Endothelial cell (in vitro differentiated cells): ENCODE measurements at regions not wholly inside any gene's neighbourhood (a gene's known extent, or its start where the extent isn't known, plus 50 kb on each side); places are given as distances from the start of the nearest gene placed in this dataset.

Experiments
- DNase-seq: peaks from one replicate; pipeline ENCODE4 v3.0.0; 2021; ENCODE audit warnings: low spot score
- H3K27ac Mint-ChIP-seq: one replicate; pipeline ENCODE4 v1.8.0; 2021; ENCODE audit warnings: mixed read lengths, inconsistent platforms; ENCODE audit not compliant: unreplicated experiment
- H3K27me3 Mint-ChIP-seq: one replicate; pipeline ENCODE4 v1.8.0; 2021; ENCODE audit warnings: mild to moderate bottlenecking, moderate library complexity, mixed read lengths, inconsistent platforms; ENCODE audit not compliant: unreplicated experiment
- H3K36me3 Mint-ChIP-seq: one replicate; pipeline ENCODE4 v1.8.0; 2021; ENCODE audit warnings: mild to moderate bottlenecking, low read depth, mixed read lengths, inconsistent platforms; ENCODE audit not compliant: unreplicated experiment
- H3K4me1 Mint-ChIP-seq: one replicate; pipeline ENCODE4 v1.8.0; 2021; ENCODE audit warnings: mild to moderate bottlenecking, mixed read lengths, inconsistent platforms; ENCODE audit not compliant: unreplicated experiment
- H3K4me3 Mint-ChIP-seq: one replicate; pipeline ENCODE4 v1.8.0; 2021; ENCODE audit warnings: mild to moderate bottlenecking, mixed read lengths, inconsistent platforms; ENCODE audit not compliant: unreplicated experiment
- H3K9me3 Mint-ChIP-seq: one replicate; pipeline ENCODE4 v1.8.0; 2021; ENCODE audit warnings: mixed read lengths, inconsistent platforms; ENCODE audit not compliant: unreplicated experiment
- CTCF ChIP-seq: fragments of 200-600 bp; sonication (generic); IDR thresholded peaks from one replicate; pipeline ENCODE4 v1.5.0; 2021; ENCODE audit warnings: antibody characterized with exemption; ENCODE audit not compliant: unreplicated experiment

GRCh38 chr2:177326005-177326404 is 61.5 kb upstream of the NFE2L2 start:
- TF ChIP-seq CTCF = no peak
- no peak for DNase-seq
- Mint-ChIP-seq H3K36me3 (peaks cover 4% of the 10 kb centered on the region), H3K27me3 (peaks cover 3% of the 10 kb centered on the region), H3K4me3 (no peak overlapping the region), H3K27ac (no peak overlapping the region), H3K9me3 (no peaks in the 10 kb centered on the region), H3K4me1 (peaks cover 20% of the 10 kb centered on the region)

GRCh38 chr2:177326591-177326990 is 62.1 kb upstream of the NFE2L2 start:
- Mint-ChIP-seq H3K27ac (no peak overlapping the region), H3K36me3 (peaks cover 4% of the 10 kb centered on the region), H3K27me3 (peaks cover 5% of the 10 kb centered on the region), H3K9me3 (no peaks in the 10 kb centered on the region), H3K4me3 (no peak overlapping the region), H3K4me1 (peaks cover 20% of the 10 kb centered on the region)
- TF ChIP-seq CTCF = no peak
- DNase-seq = no peak

- Mint-ChIP-seq H3K27ac (no peak overlapping the region), H3K36me3 (peaks cover 4% of the 10 kb centered on the region), H3K4me3 (no peak overlapping the region), H3K4me1 (peaks cover 24% of the 10 kb centered on the region), H3K27me3 (peaks cover 5% of the 10 kb centered on the region), H3K9me3 (no peaks in the 10 kb centered on the region)
- TF ChIP-seq CTCF = no peak
- no peak for DNase-seq
These were observed 62.5 kb upstream of the NFE2L2 start for GRCh38 chr2:177327009-177327408.

- no peak for TF ChIP-seq CTCF
- no peaks in the 10 kb centered on the region for H3K9me3 Mint-ChIP-seq
- peaks cover 28% of the 10 kb centered on the region for H3K4me1 Mint-ChIP-seq
- no peak overlapping the region for H3K4me3 Mint-ChIP-seq
- no peak overlapping the region for H3K27ac Mint-ChIP-seq
- H3K27me3 Mint-ChIP-seq = peaks cover 5% of the 10 kb centered on the region
- peaks cover 4% of the 10 kb centered on the region for H3K36me3 Mint-ChIP-seq
- no peak for DNase-seq
These were observed 63.5 kb upstream of the NFE2L2 start for GRCh38 chr2:177328056-177328455.

GRCh38 chr2:177329064-177329463 is 63.5 kb upstream of the AGPS start:
- peaks cover 18% of the 10 kb centered on the region for H3K4me1 Mint-ChIP-seq
- no peak overlapping the region for H3K4me3 Mint-ChIP-seq
- H3K27ac Mint-ChIP-seq = no peak overlapping the region
- no peaks in the 10 kb centered on the region for H3K9me3 Mint-ChIP-seq
- peaks cover 4% of the 10 kb centered on the region for H3K36me3 Mint-ChIP-seq
- H3K27me3 Mint-ChIP-seq = peaks cover 3% of the 10 kb centered on the region
- TF ChIP-seq CTCF = no peak
- no peak for DNase-seq
